ENCODE measurements at regions not wholly inside any gene's neighbourhood (a gene's known extent, or its start where the extent isn't known, plus 50 kb on each side); places are given as distances from the start of the nearest gene placed in this dataset.

GRCh38 chr6:134733801-134734200, 216.1 kb downstream of the ALDH8A1 start:
- TF ChIP-seq GLIS3 (CRISPR knock-in tag; IDR thresholded peaks at IDR 0.05): no peak
- no peak for TF ChIP-seq BACH2 (CRISPR knock-in tag; IDR thresholded peaks at IDR 0.05; ENCODE audit: borderline replicate concordance)
- no peak for TF ChIP-seq ZFP3 (CRISPR knock-in tag; IDR thresholded peaks at IDR 0.05)
- TF ChIP-seq ESRRG (CRISPR knock-in tag; IDR thresholded peaks at IDR 0.05): no peak
- no peak for TF ChIP-seq TSHZ2 (CRISPR knock-in tag; IDR thresholded peaks at IDR 0.05)
- no peak for TF ChIP-seq CSRNP3 (CRISPR knock-in tag; IDR thresholded peaks at IDR 0.05)
- no peak for TF ChIP-seq ZNF70 (CRISPR knock-in tag; IDR thresholded peaks at IDR 0.05)
- TF ChIP-seq ZFP30 (CRISPR knock-in tag; IDR thresholded peaks at IDR 0.05): no peak
- TF ChIP-seq ARNTL (CRISPR knock-in tag; IDR thresholded peaks at IDR 0.05; ENCODE audit: borderline replicate concordance, low read depth): no peak
- TF ChIP-seq PPARA (CRISPR knock-in tag; IDR thresholded peaks at IDR 0.05; ENCODE audit: borderline replicate concordance): no peak
- no peak for TF ChIP-seq TOX (CRISPR knock-in tag; IDR thresholded peaks at IDR 0.05; ENCODE audit: borderline replicate concordance)
- TF ChIP-seq PATZ1 (CRISPR knock-in tag; IDR thresholded peaks at IDR 0.05; ENCODE audit: borderline replicate concordance): no peak
- TF ChIP-seq POU6F1 (CRISPR knock-in tag; IDR thresholded peaks at IDR 0.05; ENCODE audit: borderline replicate concordance, low read depth): no peak
- TF ChIP-seq CSDC2 (CRISPR knock-in tag; IDR thresholded peaks at IDR 0.05): no peak
- no peak for TF ChIP-seq OSR1 (CRISPR knock-in tag; IDR thresholded peaks at IDR 0.05)
- TF ChIP-seq TCF4 (CRISPR knock-in tag; IDR thresholded peaks at IDR 0.05; ENCODE audit: borderline replicate concordance): no peak
- no peak for TF ChIP-seq ISL1 (CRISPR knock-in tag; IDR thresholded peaks at IDR 0.05)
- TF ChIP-seq ZNF565 (CRISPR knock-in tag; conservative IDR thresholded peaks at IDR 0.05; ENCODE audit: low read depth): no peak
- TF ChIP-seq RARB (CRISPR knock-in tag; IDR thresholded peaks at IDR 0.05): no peak
- no peak for TF ChIP-seq SNAI2 (CRISPR knock-in tag; IDR thresholded peaks at IDR 0.05)
- ATAC-seq: no peak

- no peak for TF ChIP-seq CSRNP3 (CRISPR knock-in tag; IDR thresholded peaks at IDR 0.05)
- no peak for TF ChIP-seq ZFP3 (CRISPR knock-in tag; IDR thresholded peaks at IDR 0.05)
- no peak for TF ChIP-seq ZFP30 (CRISPR knock-in tag; IDR thresholded peaks at IDR 0.05)
- TF ChIP-seq TCF4 (CRISPR knock-in tag; IDR thresholded peaks at IDR 0.05; ENCODE audit: borderline replicate concordance): no peak
- no peak for TF ChIP-seq TSHZ2 (CRISPR knock-in tag; IDR thresholded peaks at IDR 0.05)
- TF ChIP-seq PPARA (CRISPR knock-in tag; IDR thresholded peaks at IDR 0.05; ENCODE audit: borderline replicate concordance): no peak
- no peak for TF ChIP-seq RARB (CRISPR knock-in tag; IDR thresholded peaks at IDR 0.05)
- no peak for TF ChIP-seq CSDC2 (CRISPR knock-in tag; IDR thresholded peaks at IDR 0.05)
- no peak for TF ChIP-seq SNAI2 (CRISPR knock-in tag; IDR thresholded peaks at IDR 0.05)
- no peak for TF ChIP-seq ARNTL (CRISPR knock-in tag; IDR thresholded peaks at IDR 0.05; ENCODE audit: borderline replicate concordance, low read depth)
- TF ChIP-seq CREB5 (CRISPR knock-in tag; IDR thresholded peaks at IDR 0.05; ENCODE audit: low read depth): no peak
- no peak for TF ChIP-seq GLIS3 (CRISPR knock-in tag; IDR thresholded peaks at IDR 0.05)
- no peak for ATAC-seq
These were observed 217.1 kb downstream of the ALDH8A1 start for GRCh38 chr6:134732763-134733162.

Data from SK-N-SH treated with all-trans-retinoic acid at 6 μM for 48 hours (cell line).